B cell (primary cell): ENCODE measurements at regions not wholly inside any gene's neighbourhood (a gene's known extent, or its start where the extent isn't known, plus 50 kb on each side); places are given as distances from the start of the nearest gene placed in this dataset.

Experiments used
- ATAC-seq: fragments of 200-7000 bp; cut with Tn5 transposase; one replicate; pipeline ENCODE4 v1.10.0; 2021; ENCODE audit warnings: low read depth, mild to moderate bottlenecking, moderate number of reproducible peaks, moderate library complexity
- CTCF ChIA-PET: fragments of 350-600 bp; sonication (Branson Sonifier 250); formaldehyde crosslinking; loops from one replicate; lab custom pipeline; 2021; ENCODE audit warnings: antibody characterized with exemption, inconsistent platforms; lab: Charles Lee
- POLR2A ChIA-PET: fragments of 350-600 bp; sonication (Branson Sonifier 250); formaldehyde crosslinking; loops from one replicate; lab custom pipeline; 2021; ENCODE audit warnings: antibody characterized with exemption; lab: Charles Lee
- DNase-seq: peaks from one replicate; pipeline ENCODE4 v3.0.0; 2013
- H2AFZ ChIP-seq: 2 replicates; pipeline ENCODE4 v1.6.1; 2012; ENCODE audit warnings: mild to moderate bottlenecking, low read depth, low read length; ENCODE audit not compliant: insufficient read depth, poor library complexity, severe bottlenecking
- H3K27ac ChIP-seq, 2 donors: 1 replicate in 1 of 2; 2 replicates in 1 of 2; pipeline ENCODE4 v1.5.1; 2012 to 2013; ENCODE audit warnings: low read length in 2 of 2, mild to moderate bottlenecking in 2 of 2, moderate library complexity in 1 of 2
- H3K27me3 ChIP-seq, 4 experiments: fragments of 200-600 bp in 1 of 4; sonication (generic) in 1 of 4; replicated peaks in 1 of 4; 1 replicate in 2 of 4; 2 replicates in 2 of 4; pipeline versions ENCODE4 v1.6.1 to v1.7.0; 2013 to 2016; ENCODE audit warnings: low read length in 3 of 4, mild to moderate bottlenecking in 2 of 4, mixed read lengths in 1 of 4, moderate library complexity in 1 of 4; ENCODE audit not compliant: insufficient read depth in 4 of 4, control insufficient read depth in 3 of 4; ENCODE audit errors: control extremely low read depth in 1 of 4
- H3K36me3 ChIP-seq, 2 experiments: replicated peaks in 1 of 2; 1 replicate in 1 of 2; 2 replicates in 1 of 2; pipeline versions ENCODE4 v1.6.1 to v1.7.1; 2013; ENCODE audit warnings: low read length in 1 of 2; ENCODE audit not compliant: insufficient read depth in 2 of 2, control insufficient read depth in 1 of 2; ENCODE audit errors: control extremely low read depth in 1 of 2, extremely low read depth in 1 of 2
- H3K4me1 ChIP-seq, 2 donors: fragments of 200-600 bp in 1 of 2; sonication (generic) in 1 of 2; 1 replicate in 1 of 2; 2 replicates in 1 of 2; pipeline versions ENCODE4 v1.5.1 to v1.6.1; 2013 to 2017; ENCODE audit warnings: low read length in 2 of 2; ENCODE audit not compliant: control insufficient read depth in 2 of 2, insufficient read depth in 2 of 2
- H3K4me2 ChIP-seq: replicated peaks from 2 replicates; pipeline ENCODE3; 2012; ENCODE audit warnings: mild to moderate bottlenecking, low read depth, low read length; ENCODE audit not compliant: poor library complexity, severe bottlenecking
- H3K4me3 ChIP-seq, 5 experiments: fragments of 200-600 bp in 1 of 5; sonication (generic) in 1 of 5; 1 replicate in 3 of 5; 2 replicates in 2 of 5; pipeline versions ENCODE4 v1.5.1 to v1.7.0; 2011 to 2016; ENCODE audit warnings: low read length in 4 of 5, mild to moderate bottlenecking in 4 of 5, low read depth in 2 of 5, control low read depth in 1 of 5, moderate library complexity in 1 of 5; ENCODE audit not compliant: insufficient read depth in 1 of 5; ENCODE audit errors: control extremely low read depth in 1 of 5, extremely low read depth in 1 of 5
- H3K79me2 ChIP-seq: fragments of 200-600 bp; sonication (generic); one replicate; pipeline ENCODE4 v1.6.0; 2016; ENCODE audit warnings: low read length; ENCODE audit not compliant: control insufficient read depth, insufficient read depth
- H3K9ac ChIP-seq: fragments of 200-600 bp; sonication (generic); 2 replicates; pipeline ENCODE4 v1.6.1; 2017; ENCODE audit warnings: mild to moderate bottlenecking, low read length, moderate library complexity
- H3K9me3 ChIP-seq, 3 donors: one replicate each; pipeline versions ENCODE4 v1.6.1 to v1.7.1; 2013; ENCODE audit warnings: low read length in 2 of 3; ENCODE audit not compliant: control insufficient read depth in 2 of 3, insufficient read depth in 1 of 3; ENCODE audit errors: control extremely low read depth in 1 of 3
- H4K20me1 ChIP-seq: 2 replicates; pipeline ENCODE4 v1.6.0; 2012; ENCODE audit warnings: mild to moderate bottlenecking, low read length; ENCODE audit not compliant: insufficient read depth, control insufficient read depth, poor library complexity, severe bottlenecking
- H3K27ac Mint-ChIP-seq: one replicate; pipeline ENCODE4 v1.8.0; 2021; ENCODE audit warnings: mixed read lengths
- H3K27me3 Mint-ChIP-seq: one replicate; pipeline ENCODE4 v1.8.0; 2021; ENCODE audit warnings: mixed read lengths
- H3K4me1 Mint-ChIP-seq: one replicate; pipeline ENCODE4 v1.8.0; 2021; ENCODE audit warnings: mixed read lengths
- H3K4me3 Mint-ChIP-seq: one replicate; pipeline ENCODE4 v1.8.0; 2021; ENCODE audit warnings: mixed read lengths
- H3K9me3 Mint-ChIP-seq: one replicate; pipeline ENCODE4 v1.8.0; 2022; ENCODE audit warnings: mixed read lengths; ENCODE audit not compliant: insufficient read depth
- CTCF ChIP-seq: fragments of 200-600 bp; IDR thresholded peaks from one replicate; pipeline ENCODE4 v1.8.0; 2022; ENCODE audit warnings: antibody characterized with exemption, mild to moderate bottlenecking
- EZH2 ChIP-seq: IDR thresholded peaks from 2 replicates; pipeline ENCODE4 v1.6.1; 2012; ENCODE audit warnings: borderline replicate concordance, low read depth, mild to moderate bottlenecking, moderate library complexity, low read length; ENCODE audit not compliant: insufficient read depth, poor library complexity, severe bottlenecking
- WGBS: methylation state at CpG from one replicate; pipeline ENCODE4 v1.1.5; 2013; ENCODE audit warnings: missing lambda C conversion rate; ENCODE audit not compliant: insufficient coverage; 5-methylcytosine and 5-hydroxymethylcytosine counted together
- intact Hi-C: fragments of 100-400 bp; cut with micrococcal nuclease; formaldehyde crosslinking; loops from one replicate; pipeline ENCODE4 v1.10.0; 2022

- ATAC-seq: no peak
- Mint-ChIP-seq H3K27me3 (peaks cover 13% of the 10 kb centered on the region), H3K4me1 (no peaks in the 10 kb centered on the region), H3K9me3 (no peaks in the 10 kb centered on the region), H3K4me3 (no peak overlapping the region), H3K27ac (no peak overlapping the region)
- no peak for TF ChIP-seq CTCF
- no peak for TF ChIP-seq EZH2
- Histone ChIP-seq H3K36me3 (no peaks in the 10 kb centered on the region), H3K9ac (no peak overlapping the region), H3K4me1 (no peaks in the 10 kb centered on the region), H3K9me3 (peaks cover 0 to 1% (median 0%) of the 10 kb centered on the region in 3 donors), H3K4me3 (no peak overlapping the region), H3K79me2 (no peaks in the 10 kb centered on the region), H4K20me1 (no peaks in the 10 kb centered on the region), H3K27me3 (no peaks in the 10 kb centered on the region), H3K27ac (no peak overlapping the region), H2AFZ (no peak overlapping the region), H3K4me2 (no peak overlapping the region)
- ChIA-PET POLR2A (no interaction called here), CTCF (no interaction called here)
- intact Hi-C loops: no loop called here
- 97% methylated on average over 7 of the region's 10 CpGs for WGBS
- no peak for DNase-seq
Observed at GRCh38 chr10:30127120-30127541, 67.7 kb upstream of the JCAD start.

GRCh38 chr10:30125496-30125895, 66.1 kb upstream of the JCAD start:
- Histone ChIP-seq H3K4me1 (no peaks in the 10 kb centered on the region), H3K9ac (no peak overlapping the region), H3K36me3 (no peaks in the 10 kb centered on the region), H3K27me3 (no peaks in the 10 kb centered on the region), H2AFZ (no peak overlapping the region), H4K20me1 (no peaks in the 10 kb centered on the region), H3K9me3 (peaks cover 0 to 1% (median 0%) of the 10 kb centered on the region in 3 donors), H3K4me2 (no peak overlapping the region), H3K27ac (no peak overlapping the region), H3K79me2 (no peaks in the 10 kb centered on the region), H3K4me3 (no peak overlapping the region)
- no peaks in the 10 kb centered on the region for H3K4me1 Mint-ChIP-seq
- intact Hi-C loops: no loop called here
- 57% methylated on average over 1 of the region's 2 CpGs for WGBS
- no peaks in the 10 kb centered on the region for H3K9me3 Mint-ChIP-seq
- POLR2A ChIA-PET: no interaction called here
- no peak for TF ChIP-seq EZH2
- no peak for TF ChIP-seq CTCF
- CTCF ChIA-PET: no interaction called here
- no peak for ATAC-seq
- DNase-seq: no peak
- no peak overlapping the region for H3K27ac Mint-ChIP-seq
- H3K27me3 Mint-ChIP-seq: peaks cover 9% of the 10 kb centered on the region
- no peak overlapping the region for H3K4me3 Mint-ChIP-seq
